GM18505 (cell line): ENCODE measurements at regions not wholly inside any gene's neighbourhood (a gene's known extent, or its start where the extent isn't known, plus 50 kb on each side); places are given as distances from the start of the nearest gene placed in this dataset.

Experiments
- ATAC-seq: cut with Tn5 transposase; IDR thresholded peaks from one replicate; pipeline ENCODE4 v1.9.1; 2021; ENCODE audit not compliant: unreplicated experiment
- POLR2A ChIP-seq: IDR thresholded peaks from 4 replicates; pipeline ENCODE4 v1.6.1; 2011; ENCODE audit warnings: borderline replicate concordance; ENCODE audit not compliant: insufficient read depth, insufficient read length; ENCODE audit errors: extremely low read depth

GRCh38 chr16:51085271-51085670, 65.8 kb downstream of the SALL1 start:
- no peak for TF ChIP-seq POLR2A

GRCh38 chr16:51084074-51084928, 66.8 kb downstream of the SALL1 start:
- no peak for ATAC-seq
- no peak for TF ChIP-seq POLR2A

More at GRCh38 chr16:51085271-51085670, 65.8 kb downstream of the SALL1 start:
- ATAC-seq, result no peak

- no peak for ATAC-seq
- TF ChIP-seq POLR2A, result no peak
Observed at GRCh38 chr16:51072591-51072990, 78.5 kb downstream of the SALL1 start.

GRCh38 chr16:51071326-51071725, 79.7 kb downstream of the SALL1 start:
- no peak for TF ChIP-seq POLR2A
- ATAC-seq, result no peak

- no peak for TF ChIP-seq POLR2A
- no peak for ATAC-seq
Observed at GRCh38 chr16:51067352-51067751, 83.7 kb downstream of the SALL1 start.

GRCh38 chr16:51062039-51062438, 89.0 kb downstream of the SALL1 start:
- no peak for TF ChIP-seq POLR2A
- no peak for ATAC-seq

GRCh38 chr16:51061328-51061727, 89.7 kb downstream of the SALL1 start:
- no peak for ATAC-seq
- TF ChIP-seq POLR2A, result no peak

GRCh38 chr16:51057969-51058337, 93.1 kb downstream of the SALL1 start:
- no peak for TF ChIP-seq POLR2A
- ATAC-seq, result no peak

GRCh38 chr16:51057102-51057793, 93.8 kb downstream of the SALL1 start:
- no peak for ATAC-seq
- no peak for TF ChIP-seq POLR2A

- no peak for TF ChIP-seq POLR2A
- no peak for ATAC-seq
Observed at GRCh38 chr16:51056331-51056730, 94.7 kb downstream of the SALL1 start.

- no peak for TF ChIP-seq POLR2A
- ATAC-seq, result no peak
Observed at GRCh38 chr16:51055434-51055833, 95.6 kb downstream of the SALL1 start.

GRCh38 chr16:51053775-51054174, 97.3 kb downstream of the SALL1 start:
- ATAC-seq, result no peak

GRCh38 chr16:51051671-51052070, 99.4 kb downstream of the SALL1 start:
- ATAC-seq, result no peak
- TF ChIP-seq POLR2A, result no peak

More at GRCh38 chr16:51053775-51054174, 97.3 kb downstream of the SALL1 start:
- TF ChIP-seq POLR2A, result no peak

GRCh38 chr16:51050377-51050706, 100.7 kb downstream of the SALL1 start:
- no peak for ATAC-seq

More at GRCh38 chr16:51050377-51050706, 100.7 kb downstream of the SALL1 start:
- no peak for TF ChIP-seq POLR2A
